ENCODE measurements at regions not wholly inside any gene's neighbourhood (a gene's known extent, or its start where the extent isn't known, plus 50 kb on each side); places are given as distances from the start of the nearest gene placed in this dataset.

- Histone ChIP-seq H3K4me3 (no peak overlapping the region), H3K36me3 (ENCODE audit: control insufficient read depth in 2 of 2, insufficient read depth in 2 of 2, low read length in 1 of 2) (no peaks in the 10 kb centered on the region), H4K20me1 (ENCODE audit: control insufficient read depth, insufficient read depth) (no peaks in the 10 kb centered on the region), H3K9me3 (replicated peaks; ENCODE audit: control insufficient read depth, insufficient read depth, low read length) (no peaks in the 10 kb centered on the region), H3K79me2 (ENCODE audit: control insufficient read depth, insufficient read depth, low read length) (no peaks in the 10 kb centered on the region), H3K9ac (ENCODE audit: control insufficient read depth, insufficient read depth, low read length) (no peak overlapping the region), H3K27me3 (replicated peaks in 1 of 2; ENCODE audit: control insufficient read depth in 2 of 2, insufficient read depth in 2 of 2, low read length in 1 of 2) (no peaks in the 10 kb centered on the region), H2AFZ (ENCODE audit: control insufficient read depth, low read depth, low read length) (no peak overlapping the region), H3K27ac (ENCODE audit: control insufficient read depth, insufficient read depth) (no peak overlapping the region), H3K4me2 (ENCODE audit: control insufficient read depth, insufficient read depth) (no peak overlapping the region), H3K4me1 (ENCODE audit: control insufficient read depth, insufficient read depth, low read length) (no peaks in the 10 kb centered on the region)
- RAD21 ChIA-PET (ENCODE audit: unreplicated experiment) = interaction anchor here (0.6 kb wide), 1 partner anchor 22 kb away, joined by 3 read pairs; no protein-coding TSS in a partner anchor
- intact Hi-C loops (cut with micrococcal nuclease; ENCODE audit: unreplicated experiment) (no loop called here), in situ Hi-C loops (cut with MboI) (no loop called here)
- SMC1A ChIA-PET (ENCODE audit: uncharacterized antibody, unreplicated experiment) = no interaction called here
- FAIRE-seq = no peak
- CTCF ChIA-PET = no interaction called here
- WGBS (ENCODE audit: insufficient coverage, insufficient replicate concordance, low lambda C conversion rate, missing lambda C conversion rate) = 18% methylated on average over 2 of the region's 2 CpGs
- no peak for TF ChIP-seq ZNF687 (IDR thresholded peaks at IDR 0.05)
- DNase-seq (ENCODE audit: low read depth, low spot score) = peak; percentile 0
- no TSS peak for BruUV-seq (replicated peaks)
- POLR2A ChIA-PET = no interaction called here
- peak; percentile 66 for ATAC-seq
These were observed 71.3 kb upstream of the PDHA1 start for GRCh38 chrX:19272452-19272851.

- ChIA-PET SMC1A (ENCODE audit: uncharacterized antibody, unreplicated experiment) (no interaction called here), POLR2A (no interaction called here), RAD21 (ENCODE audit: unreplicated experiment) (no interaction called here), CTCF (no interaction called here)
- no TSS peak for BruUV-seq (replicated peaks)
- Histone ChIP-seq H3K4me3 (no peak overlapping the region), H3K79me2 (ENCODE audit: control insufficient read depth, insufficient read depth, low read length) (no peaks in the 10 kb centered on the region), H3K27me3 (replicated peaks in 1 of 2; ENCODE audit: control insufficient read depth in 2 of 2, insufficient read depth in 2 of 2, low read length in 1 of 2) (no peaks in the 10 kb centered on the region), H2AFZ (ENCODE audit: control insufficient read depth, low read depth, low read length) (no peak overlapping the region), H3K36me3 (ENCODE audit: control insufficient read depth in 2 of 2, insufficient read depth in 2 of 2, low read length in 1 of 2) (no peaks in the 10 kb centered on the region), H3K4me2 (ENCODE audit: control insufficient read depth, insufficient read depth) (no peak overlapping the region), H3K9ac (ENCODE audit: control insufficient read depth, insufficient read depth, low read length) (no peak overlapping the region), H4K20me1 (ENCODE audit: control insufficient read depth, insufficient read depth) (no peaks in the 10 kb centered on the region), H3K9me3 (replicated peaks; ENCODE audit: control insufficient read depth, insufficient read depth, low read length) (no peaks in the 10 kb centered on the region), H3K4me1 (ENCODE audit: control insufficient read depth, insufficient read depth, low read length) (no peaks in the 10 kb centered on the region), H3K27ac (ENCODE audit: control insufficient read depth, insufficient read depth) (no peak overlapping the region)
- WGBS (ENCODE audit: insufficient coverage, insufficient replicate concordance, low lambda C conversion rate, missing lambda C conversion rate) = 96% methylated on average over 1 of the region's 1 CpG
- no peak for FAIRE-seq
- in situ Hi-C loops (cut with MboI) = no loop called here
- DNase-seq (ENCODE audit: low read depth, low spot score) = no peak
- ATAC-seq = no peak
- intact Hi-C loops (cut with micrococcal nuclease; ENCODE audit: unreplicated experiment) = no loop called here
- no peak for TF ChIP-seq ZNF207 (IDR thresholded peaks at IDR 0.05; ENCODE audit: borderline replicate concordance)
- TF ChIP-seq SMC3 (IDR thresholded peaks at IDR 0.05; ENCODE audit: borderline replicate concordance, low read length) = no peak
- no peak for TF ChIP-seq NFXL1 (IDR thresholded peaks at IDR 0.05; ENCODE audit: borderline replicate concordance)
- no peak for TF ChIP-seq ZBTB33 (IDR thresholded peaks at IDR 0.05)
- no peak for TF ChIP-seq TCF7 (IDR thresholded peaks at IDR 0.05; ENCODE audit: borderline replicate concordance)
- no peak for TF ChIP-seq NFYA (IDR thresholded peaks at IDR 0.05; ENCODE audit: borderline replicate concordance, low read depth, low read length)
- no peak for TF ChIP-seq ZBED1 (IDR thresholded peaks at IDR 0.05; ENCODE audit: borderline replicate concordance)
- no peak for TF ChIP-seq RCOR1 (conservative IDR thresholded peaks at IDR 0.05; ENCODE audit: low read depth, low read length)
- no peak for TF ChIP-seq BCL11A (IDR thresholded peaks at IDR 0.05; ENCODE audit: low read depth, low read length)
- TF ChIP-seq IKZF1 (conservative IDR thresholded peaks at IDR 0.05) = no peak
- no peak for TF ChIP-seq ZSCAN29 (IDR thresholded peaks at IDR 0.05)
- no peak for TF ChIP-seq KLF5 (IDR thresholded peaks at IDR 0.05; ENCODE audit: partially characterized antibody)
- no peak for TF ChIP-seq SRF (IDR thresholded peaks at IDR 0.05; ENCODE audit: low read depth in 2 of 2, low read length in 2 of 2)
These were observed 63.1 kb upstream of the PDHA1 start for GRCh38 chrX:19280636-19281035.
